DND-41 (cell line): ENCODE measurements at regions not wholly inside any gene's neighbourhood (a gene's known extent, or its start where the extent isn't known, plus 50 kb on each side); places are given as distances from the start of the nearest gene placed in this dataset.

ENCODE experiments used
- CTCF ChIP-seq: IDR thresholded peaks from 2 replicates; pipeline ENCODE4 v1.5.1; 2012; ENCODE audit warnings: borderline replicate concordance, low read length, moderate library complexity, mild to moderate bottlenecking; ENCODE audit not compliant: poor library complexity, severe bottlenecking; ENCODE audit errors: extremely low read depth
- EZH2 ChIP-seq: IDR thresholded peaks from 3 replicates; pipeline ENCODE4 v1.6.1; 2012; ENCODE audit warnings: borderline replicate concordance, low read depth, mild to moderate bottlenecking, moderate library complexity, low read length, inconsistent platforms; ENCODE audit not compliant: severe bottlenecking

- TF ChIP-seq CTCF (no peak), EZH2 (no peak)
These were observed 901.7 kb downstream of the PLOD2 start for GRCh38 chr3:145259166-145259880.
